ENCODE measurements at regions not wholly inside any gene's neighbourhood (a gene's known extent, or its start where the extent isn't known, plus 50 kb on each side); places are given as distances from the start of the nearest gene placed in this dataset.

DNA sequence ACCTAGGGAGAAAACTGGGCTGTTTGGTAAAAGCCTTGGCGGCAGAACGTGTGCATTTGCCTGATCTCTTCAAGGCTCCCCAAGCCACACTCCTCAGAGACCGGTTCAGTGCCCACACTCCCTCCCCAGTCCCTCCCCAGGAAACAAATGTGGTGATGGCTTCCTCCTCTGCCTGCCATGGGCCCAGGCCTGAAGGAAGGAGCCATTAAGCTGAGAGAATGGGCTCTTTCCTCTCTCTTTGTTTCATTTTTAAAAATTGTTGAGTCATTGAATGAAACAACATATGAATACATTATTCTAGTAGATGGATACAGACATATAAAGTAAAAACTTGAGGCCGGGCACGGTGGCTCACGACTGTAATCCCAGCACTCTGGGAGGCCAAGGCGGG lies 50.6 kb upstream of the YWHAQ start:
- DNase-seq = no peak

DNA sequence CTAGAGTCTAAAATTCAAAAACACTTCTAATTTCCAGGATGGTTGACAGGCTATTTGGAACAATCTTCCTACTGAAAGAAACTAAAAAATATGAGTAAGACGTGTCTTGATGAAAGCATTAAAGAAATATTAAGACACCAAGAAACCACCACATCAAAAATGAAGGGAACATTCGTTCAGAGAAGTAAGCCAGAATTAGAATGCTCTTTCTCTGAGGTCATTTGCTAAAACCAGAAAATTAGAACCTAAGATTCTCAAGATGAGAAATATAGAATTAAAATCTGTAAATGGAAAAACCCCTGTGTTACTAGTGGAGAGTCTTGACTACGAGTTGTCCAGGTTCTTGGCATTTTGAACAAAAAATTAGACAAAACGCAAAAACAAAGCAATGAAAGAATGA lies 54.8 kb upstream of the YWHAQ start:
- no peak for DNase-seq

DNA sequence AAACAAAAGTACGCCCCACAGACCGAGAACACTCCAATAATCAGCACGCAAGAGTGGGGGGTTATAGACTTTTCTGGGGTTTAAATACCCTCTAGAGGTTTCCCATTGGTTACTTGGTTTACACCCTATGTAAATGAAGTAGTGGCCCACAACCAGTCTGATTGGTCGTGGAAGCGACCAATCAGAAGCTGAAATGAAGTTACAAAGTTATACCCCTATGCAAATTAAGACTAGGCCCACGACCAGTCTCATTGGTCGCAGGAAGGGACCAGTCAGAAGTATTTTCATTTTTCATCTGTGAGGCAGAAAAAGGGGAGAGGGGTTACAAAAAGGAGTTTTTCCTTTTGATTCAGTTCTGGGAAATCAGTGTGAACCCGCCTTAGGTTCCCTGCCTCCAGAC lies 55.3 kb upstream of the YWHAQ start:
- no peak for DNase-seq

DNA sequence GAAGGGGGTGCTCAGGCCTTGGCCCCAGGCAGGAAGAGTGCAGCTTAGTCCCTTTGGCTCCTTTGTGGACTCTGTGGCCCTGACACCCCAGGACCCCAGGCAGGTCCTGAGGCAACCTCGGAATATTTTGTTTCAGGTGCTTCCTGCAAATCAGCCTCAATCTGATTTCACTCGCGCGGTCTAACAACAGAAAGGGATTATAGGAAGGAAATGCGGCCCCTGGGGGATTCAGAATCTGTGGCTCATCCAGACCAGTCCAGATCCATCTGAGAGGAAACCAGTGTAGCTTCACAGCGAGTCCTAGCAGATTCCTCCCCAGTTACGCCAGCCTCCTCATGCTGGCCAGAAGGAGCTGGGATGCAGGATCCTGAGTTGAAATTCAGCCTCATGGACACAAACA lies 59.5 kb upstream of the YWHAQ start:
- peak; percentile 19 for DNase-seq

DNA sequence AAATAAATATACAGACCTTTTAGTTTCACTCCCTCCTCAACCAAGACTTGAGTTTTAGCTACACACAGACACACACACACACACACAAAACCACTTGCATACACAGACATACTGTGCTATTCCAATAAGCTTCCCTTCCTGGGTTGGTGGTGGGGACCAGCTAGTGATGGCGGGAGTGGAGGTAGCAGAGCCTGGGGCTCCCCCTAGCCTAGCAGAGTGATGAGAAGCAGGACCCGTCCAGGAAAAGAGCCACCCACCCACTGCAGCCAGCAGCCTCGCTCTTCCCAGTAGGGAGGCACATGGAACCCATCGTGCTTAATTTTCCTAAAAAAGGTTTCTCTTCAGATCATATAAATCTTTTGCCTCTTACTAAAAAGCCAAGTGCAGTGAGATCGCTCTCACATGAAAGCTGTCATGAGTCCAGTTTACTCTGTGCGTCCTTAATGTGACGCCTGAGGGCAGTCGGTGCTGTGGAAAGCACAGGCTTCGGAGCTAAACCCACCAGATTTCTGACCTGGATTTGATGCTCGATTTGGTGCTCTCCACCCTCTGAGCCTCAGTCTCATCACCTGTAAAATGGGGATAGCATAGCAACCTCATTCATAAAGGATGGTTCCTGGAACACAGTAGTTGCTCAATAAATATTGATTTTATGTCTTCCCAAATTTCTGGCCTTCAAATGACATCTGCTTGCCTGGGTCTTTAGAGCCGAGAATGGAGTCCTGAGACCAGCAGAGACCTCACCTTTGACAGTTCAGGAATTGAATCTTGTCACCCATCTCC lies 60.1 kb upstream of the YWHAQ start:
- no peak for DNase-seq

DNA sequence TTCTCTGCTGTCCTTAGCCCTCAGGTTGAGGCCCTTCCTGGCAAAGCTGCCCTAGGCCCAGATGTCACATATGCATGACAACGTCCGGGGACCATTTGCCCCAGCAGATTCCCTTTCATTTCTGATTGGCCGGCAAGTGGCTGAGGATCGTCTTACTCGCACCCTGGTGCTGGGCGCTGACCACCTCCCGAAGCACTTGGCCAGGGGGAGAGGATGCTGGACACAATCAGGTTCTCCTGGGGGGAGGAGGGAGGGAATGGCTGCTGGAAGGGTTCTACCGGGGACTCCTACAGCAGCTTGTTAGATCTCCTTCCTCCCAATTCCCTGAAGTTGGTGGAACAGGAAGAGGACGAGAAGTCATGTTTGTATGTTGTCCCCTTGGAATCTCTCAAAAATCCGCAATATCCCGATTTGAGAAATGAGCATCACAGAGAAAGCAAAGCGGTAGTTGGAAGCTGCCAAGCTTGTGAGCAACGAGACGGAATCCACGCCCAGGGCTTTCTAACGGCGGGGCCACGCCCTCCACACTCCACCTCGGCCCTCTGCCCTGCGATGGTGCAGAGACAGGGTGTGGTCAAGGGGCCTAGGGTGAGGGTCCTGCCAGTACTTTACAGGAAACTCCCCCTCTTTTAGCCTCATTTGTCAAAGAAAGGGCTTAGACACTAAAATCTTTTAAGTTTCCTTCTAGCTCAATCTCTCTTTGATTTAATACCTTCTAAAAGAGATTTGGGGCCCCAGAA lies 61.8 kb upstream of the YWHAQ start:
- no peak for DNase-seq

DNA sequence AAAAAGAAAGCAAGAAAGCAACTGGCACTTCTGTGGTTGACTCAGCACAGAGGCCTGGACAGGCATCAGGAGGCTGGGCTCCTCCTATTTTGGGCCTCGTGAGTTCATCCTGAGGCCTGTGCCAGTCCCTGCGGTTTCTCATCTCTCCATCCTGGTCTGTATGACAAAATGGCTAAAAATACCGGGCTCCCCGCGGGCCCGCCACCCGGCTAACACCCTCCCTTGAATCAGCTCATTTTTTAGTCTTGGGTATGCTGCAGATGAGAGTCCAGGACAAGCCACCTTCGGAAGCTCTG lies 62.3 kb upstream of the YWHAQ start:
- DNase-seq = peak; percentile 46

DNA sequence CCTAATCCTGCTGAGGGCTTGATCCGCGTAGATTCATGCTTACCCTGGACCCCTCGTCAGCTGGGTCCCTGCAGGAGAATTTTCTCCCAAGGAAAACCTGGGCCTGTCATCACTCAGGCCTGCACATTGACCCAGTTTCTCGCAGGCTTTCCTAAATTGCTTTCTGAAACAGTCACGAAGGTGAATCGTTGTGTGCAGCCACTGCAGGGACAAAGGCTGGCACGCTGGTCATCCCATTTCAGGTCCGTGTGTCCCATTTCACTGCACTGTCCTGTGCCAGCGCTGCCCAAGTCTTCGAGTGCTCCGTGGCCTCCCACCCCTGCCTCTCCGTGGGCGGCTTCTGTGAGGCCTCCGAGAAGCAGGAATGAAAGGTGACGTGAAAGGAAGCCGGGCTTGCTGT lies 62.8 kb upstream of the YWHAQ start:
- no peak for DNase-seq

DNA sequence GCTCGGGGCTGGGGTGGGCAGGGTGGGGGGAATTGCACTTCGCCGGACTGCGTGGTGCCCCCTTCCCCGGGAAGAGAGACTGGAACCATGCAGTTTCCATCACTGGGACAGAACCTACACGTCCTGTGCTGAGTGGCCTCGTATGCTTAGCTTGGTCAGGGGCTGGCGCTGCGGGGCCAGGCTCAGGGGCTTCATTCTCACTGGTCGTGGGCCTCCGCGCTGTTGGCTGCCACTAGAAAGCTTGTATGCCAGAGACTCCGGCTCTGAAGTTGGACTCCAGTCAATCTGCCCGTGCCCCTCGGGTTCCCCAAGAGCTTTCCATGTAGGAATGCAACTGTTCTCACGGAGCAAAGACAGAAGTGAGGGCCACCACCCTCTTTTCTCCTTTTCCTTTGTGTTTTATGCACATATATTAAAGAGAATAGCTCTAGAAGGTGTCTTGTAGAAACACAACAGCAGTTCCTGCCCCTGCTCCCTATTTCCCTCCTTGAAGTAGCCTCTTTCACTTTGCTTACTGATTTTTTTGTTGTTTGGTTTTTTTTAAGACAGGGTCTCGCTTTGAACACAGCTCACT lies 64.0 kb upstream of the YWHAQ start:
- DNase-seq = no peak

DNA sequence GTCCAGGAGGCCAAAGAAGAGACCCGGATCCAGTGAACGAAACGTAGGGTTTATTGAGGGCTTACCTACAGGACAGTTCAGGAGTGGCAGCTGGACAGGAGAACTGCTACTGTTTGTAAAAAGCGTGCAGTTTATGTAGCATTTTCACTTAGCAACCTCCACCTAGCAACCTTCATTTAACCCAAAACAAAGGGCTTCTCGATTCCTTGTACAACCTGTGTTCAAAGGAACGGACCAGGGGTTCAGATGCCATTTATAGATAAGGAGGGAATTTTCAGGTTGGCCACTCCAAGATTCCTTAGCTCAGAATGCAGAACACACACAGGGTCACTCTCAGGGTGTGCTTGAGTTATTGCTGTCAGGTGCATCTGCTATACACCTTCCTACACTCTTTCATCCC lies 65.1 kb upstream of the YWHAQ start:
- DNase-seq = no peak

DNA sequence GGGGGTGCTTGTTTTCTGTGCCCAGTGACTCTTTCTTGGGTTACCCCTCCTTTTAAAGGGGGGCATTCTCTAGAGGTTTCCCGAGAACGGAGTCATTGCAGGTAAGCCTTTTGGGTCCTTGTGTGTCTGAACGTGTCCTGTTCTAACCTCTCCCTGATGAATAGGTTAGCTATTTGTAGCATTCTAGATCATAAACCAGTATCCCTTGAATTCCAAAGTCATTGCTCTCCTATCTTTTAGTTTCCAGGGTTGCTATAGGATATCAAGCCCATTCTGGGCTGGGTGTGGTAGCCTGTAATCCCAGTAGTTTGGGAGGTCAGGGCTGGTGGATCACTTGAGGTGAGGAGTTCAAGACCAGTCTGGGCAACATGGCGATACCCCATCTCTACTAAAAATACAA lies 65.9 kb upstream of the YWHAQ start:
- DNase-seq = no peak

DNA sequence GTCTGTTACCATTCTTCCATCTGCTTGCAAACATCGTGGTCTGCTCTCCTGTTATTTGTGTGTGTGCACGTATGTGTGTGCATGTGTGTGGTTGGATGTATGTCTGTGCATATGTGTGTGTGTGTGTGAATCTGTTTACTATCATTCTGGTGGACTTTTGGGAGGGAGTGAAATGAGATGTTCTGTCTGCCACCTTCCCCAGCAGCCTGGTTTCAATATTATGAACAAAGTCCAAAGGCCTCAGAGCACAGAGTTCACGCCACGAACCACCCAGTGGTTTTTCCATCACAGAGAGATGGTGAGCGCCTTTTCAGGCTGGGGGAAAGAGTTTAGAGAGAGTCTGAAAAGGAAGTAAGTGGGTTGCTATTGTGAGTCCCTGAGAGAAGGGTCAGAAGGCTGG lies 67.1 kb upstream of the YWHAQ start:
- no peak for DNase-seq

DNA sequence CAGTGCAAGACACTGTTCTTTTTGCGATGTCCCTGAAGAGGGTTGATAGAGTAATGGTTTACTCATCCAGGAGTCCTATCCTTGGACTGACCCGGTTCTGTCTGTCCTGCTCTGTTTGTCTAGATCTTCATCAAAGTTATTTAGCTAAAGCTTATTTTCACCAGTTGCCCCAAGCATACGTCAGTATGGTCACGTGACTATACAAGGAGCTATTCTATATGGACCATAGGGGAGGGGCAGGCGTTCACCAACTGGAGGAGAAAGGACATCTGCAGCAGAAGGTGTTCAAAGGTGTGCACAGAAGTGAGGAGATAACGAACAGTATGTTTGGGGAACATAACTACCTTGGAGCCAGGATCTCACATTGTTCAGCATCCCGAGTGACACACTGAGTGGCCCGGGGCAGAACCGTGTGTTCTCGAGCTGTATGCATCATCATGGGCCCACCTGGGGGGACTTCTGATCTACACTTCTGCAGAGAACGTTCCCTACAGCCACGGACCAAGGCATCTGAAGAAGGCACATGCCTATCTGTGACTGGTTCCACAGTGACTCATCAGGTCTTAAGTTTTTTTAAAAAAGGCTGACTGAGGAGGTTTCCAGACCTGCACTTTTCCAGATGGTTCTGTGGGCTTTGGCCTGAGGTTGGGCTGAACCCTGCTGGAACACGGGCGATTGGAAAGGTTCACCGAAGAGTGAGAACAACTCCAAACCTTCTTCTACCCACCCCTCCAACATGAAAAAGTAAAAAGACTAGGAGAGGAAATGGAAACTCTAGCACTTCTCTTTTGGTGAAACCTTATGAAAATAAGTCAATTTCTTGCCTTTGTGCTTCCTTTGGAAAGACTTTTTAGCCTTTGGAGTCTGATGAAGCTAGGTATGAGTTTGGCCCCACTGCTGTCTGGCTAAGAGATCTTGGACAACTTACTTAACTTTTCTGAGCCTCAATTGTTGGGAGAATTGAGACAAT lies 68.6 kb upstream of the YWHAQ start:
- peak; percentile 72 for DNase-seq

DNA sequence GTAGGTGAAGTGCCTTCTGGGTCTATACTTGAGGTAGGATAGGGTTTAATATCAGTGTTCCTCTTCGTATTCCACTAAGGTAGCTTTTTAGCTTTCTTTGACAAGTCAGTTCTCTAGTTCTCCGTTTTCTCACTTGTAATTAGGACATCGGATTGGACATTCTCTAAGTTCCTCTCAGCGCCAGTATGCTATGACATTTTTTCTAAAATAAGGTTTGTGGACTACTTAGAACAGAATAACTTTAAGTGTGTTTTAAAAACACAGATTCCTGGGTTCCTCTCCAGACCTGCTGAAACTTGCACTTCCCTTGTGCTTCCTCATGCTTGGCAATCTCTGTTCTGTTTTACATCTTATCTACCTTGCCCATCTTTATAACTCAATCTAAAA lies 69.3 kb upstream of the YWHAQ start:
- DNase-seq = no peak

DNA sequence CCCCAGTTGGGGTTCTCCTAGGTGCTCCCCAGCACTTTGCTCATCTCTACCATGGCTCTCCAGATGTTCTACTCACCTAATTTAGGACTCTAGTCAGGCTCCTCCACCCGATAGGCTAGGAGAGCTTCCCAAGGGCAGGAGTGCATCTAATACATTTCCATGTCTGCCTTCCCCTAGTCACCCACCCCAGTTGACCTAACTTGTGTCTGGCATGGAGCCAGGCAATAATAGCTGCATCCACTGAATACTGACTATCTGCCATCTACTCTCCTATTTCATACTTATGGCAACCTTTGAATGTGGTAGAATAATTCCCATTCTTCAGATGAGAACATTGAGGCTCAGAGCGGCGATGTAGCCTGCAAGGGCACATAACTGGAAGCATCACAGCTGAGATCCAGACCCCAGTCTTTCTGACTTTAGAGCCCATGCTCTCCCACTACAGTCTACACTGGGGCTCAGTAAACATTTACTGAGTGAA lies 71.8 kb upstream of the YWHAQ start:
- no peak for DNase-seq

DNA sequence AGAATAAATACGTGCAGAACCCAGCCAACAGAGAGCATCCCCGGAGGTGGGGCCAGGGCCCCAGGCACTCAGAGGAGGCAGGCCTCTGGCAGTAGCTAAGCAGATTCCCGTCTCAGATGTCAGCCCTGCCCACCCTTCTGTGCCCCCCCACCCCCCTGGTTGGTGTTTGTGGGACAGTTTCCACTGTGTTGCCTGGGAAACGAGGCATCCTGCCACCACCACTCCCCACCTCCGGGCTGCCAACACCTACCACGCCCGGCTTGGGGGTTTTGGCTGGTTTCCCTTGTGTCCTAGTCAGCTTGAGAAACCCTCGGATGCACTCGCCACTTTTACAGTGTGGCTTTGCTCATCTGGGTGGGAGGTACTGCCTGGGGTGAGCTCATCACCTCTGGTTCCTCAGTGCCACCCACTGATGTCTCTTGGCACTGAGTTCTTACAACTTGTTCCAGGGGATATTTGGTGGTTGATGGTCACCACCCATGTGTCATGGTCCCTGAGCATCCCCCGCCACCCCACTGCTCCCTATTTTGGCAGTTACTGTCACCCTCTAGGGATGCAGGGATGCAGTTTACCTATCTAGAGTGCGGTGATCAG lies 72.4 kb upstream of the YWHAQ start:
- peak; percentile 88 for DNase-seq

DNA sequence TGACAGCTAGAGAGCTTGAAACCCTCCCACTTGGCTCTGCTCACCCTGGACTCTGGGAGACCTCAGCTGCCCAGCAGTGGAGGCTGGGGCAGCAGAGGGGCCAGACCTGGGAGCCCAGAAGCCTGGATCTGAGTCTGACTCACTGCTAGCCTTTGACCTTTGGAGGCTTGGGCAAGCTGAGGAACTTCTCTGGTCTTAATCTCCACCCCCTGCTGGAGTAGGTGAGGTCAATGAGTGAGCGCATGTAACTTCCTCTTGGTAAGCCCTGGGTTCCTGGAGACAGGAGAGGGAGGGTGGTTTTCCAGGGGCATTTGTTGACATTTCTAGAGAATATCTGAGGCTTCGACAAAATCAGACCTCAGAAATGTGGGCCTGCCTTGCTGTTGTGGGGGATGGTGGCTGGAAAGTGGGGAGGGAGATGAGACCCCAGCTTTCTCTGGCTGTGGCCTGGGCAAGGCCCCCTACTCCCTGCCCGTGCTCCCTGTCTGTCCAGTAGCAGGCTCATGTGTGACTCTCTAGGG lies 73.0 kb upstream of the YWHAQ start:
- peak; percentile 44 for DNase-seq

DNA sequence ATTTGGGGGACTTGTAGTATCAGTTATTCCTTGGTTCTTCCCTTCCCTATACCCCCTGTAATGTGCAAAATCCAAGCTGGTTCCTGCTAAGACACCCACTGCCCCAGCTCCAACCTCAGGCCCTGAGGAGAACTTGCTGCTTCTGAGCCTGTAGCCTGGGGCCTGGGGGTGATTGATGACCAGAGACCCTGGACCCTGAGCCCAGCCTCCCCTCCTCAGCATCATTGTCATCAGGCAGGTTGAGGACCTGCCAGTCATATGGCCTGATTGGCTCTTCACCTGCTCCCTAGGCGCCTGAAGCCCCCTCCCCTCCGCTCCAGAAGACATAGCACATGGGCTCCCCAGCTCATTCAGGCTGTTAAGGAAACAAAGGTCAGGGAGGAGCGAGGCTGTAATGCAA lies 73.8 kb upstream of the YWHAQ start:
- DNase-seq = no peak

DNA sequence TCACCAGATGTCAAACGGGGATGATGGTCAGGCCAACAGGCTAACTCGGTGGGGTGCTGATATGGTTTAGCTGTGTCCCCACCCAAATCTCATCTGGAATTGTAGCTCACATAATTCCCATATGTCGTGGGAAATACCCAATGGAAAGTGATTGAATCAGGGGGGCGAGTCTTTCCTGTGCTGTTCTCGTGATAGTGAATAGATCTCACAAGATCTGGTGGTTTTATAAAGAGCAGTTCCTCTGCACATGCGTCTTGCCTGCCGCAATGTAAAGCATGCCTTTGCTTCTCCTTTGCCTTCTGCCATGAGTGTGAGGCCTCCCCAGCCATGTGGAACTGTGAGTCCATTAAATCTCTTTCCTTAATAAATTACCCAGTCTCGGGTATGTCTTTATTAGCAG lies 74.4 kb upstream of the YWHAQ start:
- no peak for DNase-seq

DNA sequence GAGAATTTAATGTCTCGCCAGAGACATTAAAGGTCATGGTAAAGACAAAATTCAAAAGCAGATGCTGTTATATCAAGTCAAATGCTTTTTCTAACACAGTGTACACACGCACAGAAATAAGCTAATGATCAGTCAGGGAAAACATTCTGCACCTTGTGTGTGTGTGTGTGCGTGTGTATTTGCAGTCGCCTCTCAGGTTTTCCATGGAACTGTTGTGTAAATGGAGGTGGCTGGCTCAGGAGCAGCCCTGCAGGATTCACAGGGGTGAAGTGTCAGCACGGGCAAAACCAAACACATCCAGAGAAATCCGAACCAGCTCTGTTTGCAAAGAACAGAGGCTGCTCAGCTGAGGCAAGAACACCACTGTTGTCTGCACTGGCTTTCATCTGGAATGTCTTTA lies 76.2 kb upstream of the YWHAQ start:
- no peak for DNase-seq

DNA sequence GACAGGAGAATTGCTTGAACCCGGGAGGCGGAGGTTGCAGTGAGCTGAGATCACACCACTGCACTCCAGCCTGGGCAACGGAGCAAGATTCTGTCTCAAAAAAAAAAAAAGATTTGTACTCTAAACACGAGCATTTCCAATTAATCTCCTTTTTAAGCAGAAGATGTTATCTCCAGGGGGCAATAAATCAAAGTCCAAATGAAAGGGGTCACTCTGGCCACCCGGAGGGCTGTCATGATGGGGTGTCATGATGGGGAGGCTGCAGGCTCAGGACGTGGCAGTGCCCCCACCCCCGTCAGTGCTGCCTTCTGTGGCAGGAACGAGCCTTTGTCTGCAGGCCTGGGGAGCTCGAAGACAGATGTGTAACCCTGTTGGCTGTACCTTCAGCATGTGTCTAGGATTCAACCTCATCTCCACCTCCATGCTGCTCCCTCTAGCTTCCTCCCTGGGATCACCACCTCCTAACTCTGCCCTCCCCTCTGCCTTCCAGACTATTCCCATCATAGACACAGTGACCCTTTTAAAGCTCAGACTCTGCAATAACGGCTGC lies 76.9 kb upstream of the YWHAQ start:
- no peak for DNase-seq

Data from fibroblast of skin of scalp (primary cell).